ENCODE measurements at regions not wholly inside any gene's neighbourhood (a gene's known extent, or its start where the extent isn't known, plus 50 kb on each side); places are given as distances from the start of the nearest gene placed in this dataset.
A peak's percentile ranks its signal among the peaks of the same experiment; 100 is the strongest.

DNA sequence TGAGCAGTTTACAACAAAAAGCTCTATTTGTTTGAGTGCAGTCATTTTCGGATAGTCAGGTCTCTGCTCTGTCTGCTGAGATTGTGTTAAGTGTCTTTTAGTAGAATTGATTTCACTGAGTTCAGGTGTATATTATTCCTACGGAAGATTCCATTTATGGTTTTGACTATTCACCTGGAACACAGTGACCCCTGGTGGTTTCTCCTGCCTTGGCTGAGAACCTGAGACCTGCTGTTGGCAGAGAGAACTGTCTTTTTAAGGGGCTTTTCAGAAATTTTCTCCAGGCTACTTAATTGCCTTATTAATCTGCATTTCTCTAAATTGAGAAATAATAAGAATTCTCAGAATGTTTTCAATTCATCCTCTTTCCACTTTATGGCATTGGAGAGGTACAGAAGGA is 508.0 kb downstream of the TBC1D32 start:
- dilution Hi-C loops (cut with MboI; ENCODE audit: extremely low pct_ligation_motif_present, low sequenced_read_pairs): no loop called here
- TF ChIP-seq CTCF (optimal IDR thresholded peaks at IDR 0.05 in 1 of 3, IDR thresholded peaks at IDR 0.05 in 1 of 3, conservative IDR thresholded peaks at IDR 0.05 in 1 of 3; ENCODE audit: extremely low read depth in 1 of 3, insufficient read depth in 2 of 3, low read length in 3 of 3) (peak; percentile 61 to 75 (median 62)), EZH2 (IDR thresholded peaks at IDR 0.05; ENCODE audit: low read length) (no peak)
- no peak overlapping the region for H3K27ac ChIP-seq (ENCODE audit: control insufficient read depth, insufficient read depth, low read length)
- FAIRE-seq: peak; percentile 26
- H3K27me3 ChIP-seq (ENCODE audit: control insufficient read depth, extremely low read depth, insufficient read depth, low read length): no peaks in the 10 kb centered on the region
- no peaks in the 10 kb centered on the region for H3K9me3 ChIP-seq (ENCODE audit: control insufficient read depth, low read depth, low read length)
- H4K20me1 ChIP-seq (ENCODE audit: control insufficient read depth, extremely low read depth, insufficient read depth, low read length): no peaks in the 10 kb centered on the region
- no peaks in the 10 kb centered on the region for H3K79me2 ChIP-seq (ENCODE audit: control insufficient read depth, insufficient read depth, low read length)
- H3K4me2 ChIP-seq (ENCODE audit: control insufficient read depth, extremely low read depth, insufficient read depth, low read depth, low read length): no peak overlapping the region
- H3K36me3 ChIP-seq (ENCODE audit: control insufficient read depth in 2 of 2, extremely low read depth in 1 of 2, insufficient read depth in 2 of 2, low read length in 2 of 2): no peaks in the 10 kb centered on the region
- no peaks in the 10 kb centered on the region for H3K9me1 ChIP-seq (ENCODE audit: control insufficient read depth, extremely low read depth, insufficient read depth, low read length)
- H3K9ac ChIP-seq (ENCODE audit: control insufficient read depth, extremely low read depth, insufficient read depth, low read length): no peak overlapping the region
- no peak overlapping the region for H3K4me3 ChIP-seq (ENCODE audit: control insufficient read depth in 2 of 3, extremely low read depth in 1 of 3, insufficient read depth in 2 of 3, low read depth in 1 of 3, low read length in 3 of 3)
- DNase-seq (ENCODE audit: low read depth, low spot score): no peak
- no peaks in the 10 kb centered on the region for H3K4me1 ChIP-seq (ENCODE audit: control insufficient read depth, extremely low read depth, insufficient read depth, low read length)
- H2AFZ ChIP-seq (ENCODE audit: control insufficient read depth, low read length): no peak overlapping the region

DNA sequence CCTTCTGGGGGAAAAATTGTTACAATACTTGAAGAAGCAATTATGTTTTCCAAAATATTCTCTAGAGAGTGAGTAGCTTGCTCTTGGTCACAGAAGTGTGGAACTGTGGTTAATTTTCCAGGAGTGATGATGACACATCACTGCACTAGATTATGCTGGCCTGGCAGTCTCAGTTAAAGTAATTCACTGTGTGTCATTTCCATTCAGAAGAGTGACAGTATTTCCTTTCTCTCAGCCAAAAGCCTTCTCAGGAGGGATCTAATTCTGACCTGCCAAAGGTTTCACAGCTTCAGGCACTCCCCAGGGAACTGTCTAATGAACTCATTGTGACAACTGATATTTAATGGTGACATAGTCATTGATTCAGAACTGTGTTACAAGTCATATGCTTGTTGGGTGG is 517.5 kb downstream of the TBC1D32 start:
- TF ChIP-seq EZH2 (IDR thresholded peaks at IDR 0.05; ENCODE audit: low read length): no peak
- no peak for TF ChIP-seq CTCF (optimal IDR thresholded peaks at IDR 0.05 in 1 of 3, IDR thresholded peaks at IDR 0.05 in 1 of 3, conservative IDR thresholded peaks at IDR 0.05 in 1 of 3; ENCODE audit: extremely low read depth in 1 of 3, insufficient read depth in 2 of 3, low read length in 3 of 3)
- Histone ChIP-seq H3K4me2 (ENCODE audit: control insufficient read depth, extremely low read depth, insufficient read depth, low read depth, low read length) (no peak overlapping the region), H3K9me1 (ENCODE audit: control insufficient read depth, extremely low read depth, insufficient read depth, low read length) (no peaks in the 10 kb centered on the region), H3K27me3 (ENCODE audit: control insufficient read depth, extremely low read depth, insufficient read depth, low read length) (no peaks in the 10 kb centered on the region), H3K4me3 (ENCODE audit: control insufficient read depth in 2 of 3, extremely low read depth in 1 of 3, insufficient read depth in 2 of 3, low read depth in 1 of 3, low read length in 3 of 3) (no peak overlapping the region), H3K27ac (ENCODE audit: control insufficient read depth, insufficient read depth, low read length) (no peak overlapping the region), H4K20me1 (ENCODE audit: control insufficient read depth, extremely low read depth, insufficient read depth, low read length) (no peaks in the 10 kb centered on the region), H3K4me1 (ENCODE audit: control insufficient read depth, extremely low read depth, insufficient read depth, low read length) (no peaks in the 10 kb centered on the region), H3K36me3 (ENCODE audit: control insufficient read depth in 2 of 2, extremely low read depth in 1 of 2, insufficient read depth in 2 of 2, low read length in 2 of 2) (no peaks in the 10 kb centered on the region), H3K9me3 (ENCODE audit: control insufficient read depth, low read depth, low read length) (no peaks in the 10 kb centered on the region), H3K79me2 (ENCODE audit: control insufficient read depth, insufficient read depth, low read length) (no peaks in the 10 kb centered on the region), H3K9ac (ENCODE audit: control insufficient read depth, extremely low read depth, insufficient read depth, low read length) (no peak overlapping the region), H2AFZ (ENCODE audit: control insufficient read depth, low read length) (no peak overlapping the region)
- FAIRE-seq: no peak
- dilution Hi-C loops (cut with MboI; ENCODE audit: extremely low pct_ligation_motif_present, low sequenced_read_pairs): no loop called here
- no peak for DNase-seq (ENCODE audit: low read depth, low spot score)

All from keratinocyte (primary cell).